ENCODE measurements at regions not wholly inside any gene's neighbourhood (a gene's known extent, or its start where the extent isn't known, plus 50 kb on each side); places are given as distances from the start of the nearest gene placed in this dataset.
"Not testable (repeated sequence)": the region's sequence is repeated elsewhere in the genome, so short reads cannot be mapped to it uniquely, and the experiment has no call there.

DNA sequence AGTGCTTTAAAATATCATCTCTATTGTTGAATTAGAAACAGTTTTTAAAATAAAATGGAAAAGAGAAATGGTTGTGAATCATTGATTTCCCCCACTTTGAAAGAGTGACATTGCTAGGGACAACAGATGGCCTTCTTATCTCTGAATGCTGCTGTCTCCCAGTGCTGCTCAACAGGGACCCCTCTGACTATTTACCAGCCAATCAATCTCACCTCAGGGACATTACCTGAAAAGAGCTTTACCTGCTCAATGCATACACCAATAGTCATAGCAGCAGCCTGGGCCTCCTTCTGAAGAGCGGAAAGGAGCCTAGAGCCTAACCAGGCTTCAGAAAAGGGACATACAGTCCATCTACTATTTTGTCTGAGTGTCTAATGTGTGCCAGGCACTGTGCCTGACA, 162.8 kb downstream of the CGGBP1 start:
- DNase-seq (ENCODE audit: low spot score), result no peak

GRCh38 chr3:87873136-87873535, 185.7 kb downstream of the CGGBP1 start:
- no peak for DNase-seq (ENCODE audit: low spot score)

GRCh38 chr3:87867001-87867400, 191.8 kb downstream of the CGGBP1 start:
- DNase-seq (ENCODE audit: low spot score), result no peak

DNA sequence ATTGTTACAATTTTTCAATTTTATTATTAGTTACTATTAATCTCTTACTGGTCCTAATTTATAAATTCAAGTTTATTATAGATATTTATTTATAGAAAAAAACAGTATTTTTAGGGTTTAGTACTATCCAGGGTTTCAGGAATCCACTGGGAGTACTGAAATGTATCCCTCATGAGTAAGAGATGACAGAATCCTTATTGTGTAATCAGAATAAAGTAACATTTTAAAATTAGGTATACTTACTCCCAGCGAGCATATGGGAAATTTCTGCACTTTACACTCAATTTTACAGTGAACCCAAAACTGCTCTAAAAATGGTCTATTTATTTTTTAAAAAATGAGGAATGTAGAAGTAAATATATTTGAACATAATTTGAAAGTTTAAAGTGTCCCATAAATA, 202.7 kb downstream of the CGGBP1 start:
- no peak for DNase-seq (ENCODE audit: low spot score)

- DNase-seq (ENCODE audit: low spot score), result no peak
Observed at GRCh38 chr3:87855616-87856015, 203.2 kb downstream of the CGGBP1 start.

DNA sequence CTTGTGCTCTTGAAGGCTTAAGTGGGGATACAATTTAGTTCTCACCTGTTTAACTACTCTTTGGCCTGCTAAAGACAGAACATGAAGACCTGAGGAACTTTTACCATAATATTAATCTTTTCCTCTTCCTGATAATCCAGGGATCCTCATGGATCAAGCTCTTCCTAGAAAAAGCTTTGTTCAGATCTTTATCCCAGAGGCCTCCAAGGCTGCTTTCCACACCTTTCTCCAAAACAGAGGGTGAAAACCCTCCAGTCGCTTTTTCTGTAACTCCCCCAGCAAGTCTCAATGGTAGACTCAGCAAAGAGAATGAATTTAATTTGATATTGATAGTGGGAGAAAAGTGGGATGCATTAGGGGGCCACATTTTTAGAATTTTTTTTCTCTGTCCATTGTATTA, 203.6 kb downstream of the CGGBP1 start:
- no peak for DNase-seq (ENCODE audit: low spot score)

- DNase-seq (ENCODE audit: low spot score), result no peak
Observed at GRCh38 chr3:87848003-87848402, 210.8 kb downstream of the CGGBP1 start.

- no peak for DNase-seq (ENCODE audit: low spot score)
Observed at GRCh38 chr3:87837076-87837475, 221.7 kb downstream of the CGGBP1 start.

DNA sequence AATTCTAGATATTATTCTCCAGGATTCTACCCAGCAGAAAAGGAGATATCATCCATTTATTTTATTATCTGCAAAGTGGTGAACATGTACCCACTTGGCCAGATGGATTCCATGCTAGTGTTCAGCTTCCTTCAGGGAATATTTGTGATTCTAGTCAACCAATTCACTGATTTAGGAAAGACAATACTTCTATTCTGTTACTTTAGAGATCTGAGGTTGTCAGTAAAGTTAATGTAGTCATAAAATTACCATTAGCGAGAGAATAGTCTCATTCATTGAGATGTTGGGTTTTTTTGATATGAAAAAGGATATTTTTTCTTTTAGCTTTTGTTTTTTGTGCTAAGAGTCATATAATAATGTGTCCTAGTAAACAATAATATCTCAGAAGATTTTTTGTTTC, 222.8 kb downstream of the CGGBP1 start:
- DNase-seq (ENCODE audit: low spot score), result no peak

DNA sequence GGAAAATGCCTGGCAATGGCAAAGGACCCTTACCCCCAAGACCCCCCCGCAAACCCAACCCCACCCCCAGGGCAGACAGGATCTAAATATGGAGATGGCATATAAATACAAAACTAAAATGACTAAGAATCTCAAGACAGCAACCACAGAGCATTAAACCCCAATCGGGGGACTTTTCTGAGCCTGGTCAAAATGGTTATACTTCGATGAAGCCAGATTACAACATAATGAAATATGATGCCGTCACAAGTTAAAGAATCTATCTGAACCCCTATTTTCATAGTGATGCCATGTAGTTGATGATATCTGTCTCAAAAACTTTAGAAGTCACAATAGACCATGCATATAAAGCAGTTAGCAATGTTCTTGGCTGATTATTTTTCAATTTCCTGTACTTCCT, 223.6 kb downstream of the CGGBP1 start:
- DNase-seq (ENCODE audit: low spot score), result no peak

- DNase-seq (ENCODE audit: low spot score), result no peak
Observed at GRCh38 chr3:87834327-87834726, 224.5 kb downstream of the CGGBP1 start.

DNA sequence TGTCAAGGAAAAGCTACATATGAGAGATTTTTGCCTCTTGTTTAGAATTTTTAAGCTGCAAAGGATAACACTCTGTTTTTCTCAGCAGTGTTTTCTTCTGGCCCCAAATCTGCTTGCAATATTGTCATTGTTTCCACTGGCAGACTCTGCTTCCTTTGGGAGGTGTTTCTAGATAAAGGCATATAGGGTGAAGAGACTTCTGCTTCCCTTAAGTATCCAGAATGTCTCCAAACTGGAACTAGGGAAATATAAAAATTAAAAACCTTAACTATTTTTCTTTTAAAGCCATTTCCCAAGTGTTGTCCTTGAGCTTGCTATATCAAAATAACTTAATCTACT, 225.8 kb downstream of the CGGBP1 start:
- DNase-seq (ENCODE audit: low spot score), result no peak

DNA sequence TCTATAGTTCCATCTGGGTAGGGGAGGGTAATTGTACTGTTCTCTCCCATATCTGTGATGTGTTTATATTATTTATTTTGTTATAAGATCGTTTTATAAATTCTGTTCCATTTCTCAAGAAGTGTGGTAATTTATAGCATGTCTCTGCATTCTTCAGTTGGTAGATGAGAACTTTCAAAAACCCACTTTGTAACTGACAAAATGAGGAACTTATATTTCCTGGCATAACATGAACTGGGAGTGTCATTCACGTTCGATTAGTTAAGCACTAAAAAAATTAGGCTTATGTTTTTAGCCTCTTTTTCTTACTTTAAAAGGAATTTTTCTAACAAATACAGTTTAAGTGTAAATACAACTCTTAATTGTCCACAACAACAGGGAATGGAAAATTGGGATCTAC, 230.8 kb downstream of the CGGBP1 start:
- no peak for DNase-seq (ENCODE audit: low spot score)

- no peak for DNase-seq (ENCODE audit: low spot score)
Observed at GRCh38 chr3:87822563-87822962, 236.2 kb downstream of the CGGBP1 start.

DNA sequence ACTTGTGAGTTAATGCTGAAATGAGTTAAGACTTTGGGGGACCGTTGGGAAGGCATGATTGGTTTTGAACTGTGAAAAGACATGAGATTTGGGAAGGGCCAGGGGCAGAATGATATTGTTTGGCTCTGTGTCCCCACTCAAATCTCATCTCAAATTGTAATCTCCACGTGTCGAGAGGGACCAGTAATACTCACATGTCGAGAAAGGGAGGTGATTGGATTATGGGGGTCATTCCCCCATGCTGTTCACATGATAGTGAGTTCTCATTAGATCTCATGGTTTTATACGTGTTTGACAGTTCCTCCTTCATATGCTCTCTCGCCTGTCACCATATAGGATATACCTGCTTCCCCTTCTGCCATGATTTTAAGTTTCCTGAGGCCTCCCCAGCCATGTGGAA, 245.3 kb downstream of the CGGBP1 start:
- not testable (repeated sequence) for DNase-seq (ENCODE audit: low spot score)

- no peak for DNase-seq (ENCODE audit: low spot score)
Observed at GRCh38 chr3:87811953-87812352, 246.9 kb downstream of the CGGBP1 start.

DNA sequence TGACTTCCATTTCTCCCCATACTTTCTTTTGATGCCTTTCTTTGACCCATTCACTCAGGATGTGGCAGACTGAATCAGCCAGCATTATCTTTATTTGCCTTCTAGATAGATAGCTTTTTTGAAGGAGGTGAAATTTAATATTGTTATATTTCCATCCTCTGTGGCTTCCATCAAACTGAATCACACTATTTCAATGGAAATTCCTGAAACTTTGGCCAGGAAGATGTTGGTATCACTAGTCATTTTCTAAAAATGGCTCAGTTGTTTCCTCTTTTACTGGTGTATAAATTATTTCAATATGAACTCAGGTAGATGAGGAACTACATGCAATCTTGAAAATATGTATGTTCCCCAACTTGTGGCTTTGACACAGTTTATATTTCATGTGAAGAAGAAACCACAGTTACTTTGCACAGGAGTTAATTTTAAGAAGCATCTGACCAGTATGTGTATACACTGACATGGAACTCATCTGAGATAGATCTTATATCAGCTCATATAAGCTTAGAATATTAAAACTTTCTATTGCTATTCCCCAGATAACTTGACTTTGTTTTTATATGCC, 248.3 kb downstream of the CGGBP1 start:
- DNase-seq (ENCODE audit: low spot score), result no peak

GRCh38 chr3:87805670-87806069, 253.1 kb downstream of the CGGBP1 start:
- DNase-seq (ENCODE audit: low spot score), result no peak

DNA sequence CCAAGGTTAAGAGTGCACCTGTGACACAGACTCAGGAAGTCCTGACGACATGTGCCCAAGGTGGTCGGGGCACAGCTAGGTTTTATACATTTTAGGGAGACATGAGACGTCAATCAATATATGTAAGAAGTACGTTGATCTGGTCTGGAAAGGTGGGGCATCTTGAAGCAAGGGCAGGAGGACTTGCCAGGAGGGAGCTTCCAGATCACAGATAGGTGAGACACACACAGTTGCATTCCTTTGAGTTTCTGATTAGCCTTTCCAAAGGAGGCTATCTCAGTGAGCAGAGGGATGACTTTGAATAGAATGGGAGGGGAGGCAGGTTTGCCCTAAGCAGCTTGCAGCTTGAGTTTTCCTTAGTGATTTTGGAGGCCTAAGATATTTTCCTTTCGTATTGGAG, 257.4 kb downstream of the CGGBP1 start:
- no peak for DNase-seq (ENCODE audit: low spot score)

DNA sequence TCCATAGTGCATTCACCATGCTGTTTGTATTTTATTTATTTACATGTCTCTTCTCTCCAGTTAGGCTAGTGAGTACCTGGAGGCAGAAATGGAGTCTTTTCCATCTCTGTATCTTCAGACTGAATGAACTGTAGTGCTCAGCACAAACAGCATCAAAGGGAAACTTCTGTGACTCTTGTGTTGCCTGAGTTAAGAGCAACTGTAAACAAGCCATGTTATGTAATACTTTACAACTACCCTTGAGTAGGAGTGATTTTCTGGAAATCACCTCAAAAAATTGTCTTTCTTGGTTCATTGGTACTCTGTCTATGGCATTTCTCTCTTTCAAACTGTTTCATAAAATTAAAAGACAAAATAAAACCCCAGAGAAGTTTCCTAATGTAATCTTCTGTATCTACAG, 258.3 kb downstream of the CGGBP1 start:
- no peak for DNase-seq (ENCODE audit: low spot score)

DNA sequence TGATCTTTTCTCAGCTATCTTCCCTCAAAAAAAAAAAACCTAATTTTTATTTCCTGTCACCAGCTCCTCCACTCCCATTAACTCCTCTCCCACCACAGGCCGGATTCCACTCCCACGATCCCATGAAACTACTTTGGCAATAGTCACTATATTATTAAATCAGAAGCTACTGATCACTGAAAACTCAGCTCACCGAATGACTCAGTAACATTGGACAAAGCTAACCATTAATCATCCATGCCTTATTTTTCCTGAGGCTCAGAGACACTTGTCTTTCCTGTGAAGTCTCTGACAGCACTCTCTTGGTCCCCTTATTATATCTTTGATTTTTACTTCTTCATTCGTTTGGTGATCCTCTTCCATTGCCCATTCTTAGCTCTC, 260.2 kb downstream of the CGGBP1 start:
- DNase-seq (ENCODE audit: low spot score), result no peak

DNA sequence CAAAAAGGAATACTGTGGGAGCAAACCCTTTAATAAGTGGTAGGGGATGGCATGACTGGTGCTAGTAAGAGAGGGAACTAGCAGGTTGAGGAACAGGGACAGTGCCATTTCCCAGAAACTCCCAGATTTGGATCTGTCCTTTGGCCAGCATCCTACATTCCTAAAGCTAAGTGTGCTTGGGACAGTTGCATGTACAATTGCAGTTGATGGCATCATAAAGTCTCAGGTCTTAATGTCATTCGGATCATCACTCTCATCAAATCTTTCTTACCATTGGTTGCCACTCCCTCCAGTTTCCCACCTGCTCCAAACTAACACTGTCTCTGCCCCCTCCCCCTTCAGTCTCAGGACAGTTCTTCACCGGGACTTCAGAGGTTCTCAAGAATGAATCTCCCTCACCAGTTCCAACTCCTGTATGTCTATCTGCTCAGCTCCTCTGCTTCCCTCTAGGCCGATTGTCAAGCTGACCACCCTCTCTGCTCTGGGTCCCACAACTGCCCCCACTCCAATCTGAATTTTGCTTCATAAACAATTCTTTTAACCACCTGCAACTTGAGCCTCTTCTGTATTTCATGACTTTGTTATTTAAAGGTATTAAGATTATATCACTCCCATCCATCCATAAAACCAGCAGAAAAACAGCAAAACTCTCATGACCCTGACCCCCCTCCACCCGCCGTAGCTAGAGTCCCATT, 260.8 kb downstream of the CGGBP1 start:
- no peak for DNase-seq (ENCODE audit: low spot score)

GRCh38 chr3:87796843-87797185, 262.0 kb downstream of the CGGBP1 start:
- DNase-seq (ENCODE audit: low spot score), result no peak

DNA sequence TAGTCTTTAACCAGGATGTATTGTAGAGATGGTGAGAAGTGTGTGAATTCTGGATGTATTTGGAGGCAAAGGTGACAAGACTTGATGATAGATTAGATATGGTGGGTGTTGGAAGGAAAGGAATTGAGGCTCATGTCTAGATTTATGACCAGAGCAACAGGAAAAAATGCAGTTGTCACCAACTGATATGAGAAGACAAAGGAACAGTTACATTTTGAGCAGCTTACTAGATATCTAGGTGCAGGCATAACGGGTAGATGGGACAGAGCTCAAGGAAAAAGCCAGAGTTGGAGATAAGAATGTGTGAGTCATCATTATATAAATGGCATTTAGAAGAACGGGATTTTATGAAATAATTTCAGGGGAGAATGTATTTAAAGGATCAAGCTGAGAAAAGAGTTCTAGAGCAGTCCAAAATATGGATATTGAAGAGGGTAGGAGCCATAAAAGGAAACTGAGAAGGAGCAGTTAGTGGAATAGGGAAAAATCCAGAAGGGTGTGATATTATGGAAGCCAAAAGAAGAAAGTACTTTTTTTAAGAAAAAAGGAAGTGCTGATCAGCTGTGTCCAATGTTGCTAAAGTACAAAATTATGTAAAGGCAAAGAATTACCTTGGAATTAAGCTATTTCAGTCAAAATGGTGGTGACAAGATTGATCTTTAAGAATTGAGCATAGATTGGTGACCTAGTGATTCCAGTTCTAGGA, 262.5 kb downstream of the CGGBP1 start:
- DNase-seq (ENCODE audit: low spot score), result no peak

Measured in mucosa of gallbladder (tissue), 1 donor.